RWPE2 (cell line): ENCODE measurements at regions not wholly inside any gene's neighbourhood (a gene's known extent, or its start where the extent isn't known, plus 50 kb on each side); places are given as distances from the start of the nearest gene placed in this dataset.
A peak's percentile ranks its signal among the peaks of the same experiment; 100 is the strongest.

ENCODE experiments used
- ATAC-seq: fragments of 200-7000 bp; cut with Tn5 transposase; 3 replicates; pipeline ENCODE4 v1.9.1; 2021; ENCODE audit warnings: low read depth
- DNase-seq: peaks from one replicate; pipeline ENCODE4 v3.0.0-alpha.2; 2020; ENCODE audit warnings: low spot score
- H3K27ac ChIP-seq: fragments of 450-650 bp; 2 replicates; pipeline ENCODE4 v1.5.1; 2017; ENCODE audit warnings: mild to moderate bottlenecking; ENCODE audit not compliant: poor library complexity, severe bottlenecking
- H3K27me3 ChIP-seq: fragments of 250-450 bp; sonication (Bioruptor Pico); 2 replicates; pipeline ENCODE4 v1.5.1; 2021; ENCODE audit warnings: mild to moderate bottlenecking, moderate library complexity; ENCODE audit not compliant: insufficient read depth, poor library complexity, severe bottlenecking
- H3K36me3 ChIP-seq: fragments of 250-450 bp; sonication (Bioruptor Pico); 2 replicates; pipeline ENCODE4 v1.5.1; 2020; ENCODE audit warnings: low read depth, mild to moderate bottlenecking, moderate library complexity
- H3K4me1 ChIP-seq: fragments of 250-450 bp; sonication (Bioruptor Pico); 2 replicates; pipeline ENCODE4 v1.5.1; 2021; ENCODE audit warnings: mild to moderate bottlenecking, moderate library complexity; ENCODE audit not compliant: insufficient read depth, poor library complexity, severe bottlenecking
- H3K4me3 ChIP-seq: fragments of 250-450 bp; sonication (Bioruptor Pico); 2 replicates; pipeline ENCODE4 v1.5.1; 2021; ENCODE audit warnings: mild to moderate bottlenecking, moderate library complexity; ENCODE audit not compliant: severe bottlenecking
- H3K9me3 ChIP-seq: fragments of 250-450 bp; sonication (Bioruptor Pico); 2 replicates; pipeline ENCODE4 v1.5.1; 2021; ENCODE audit warnings: mild to moderate bottlenecking, moderate library complexity; ENCODE audit not compliant: severe bottlenecking
- TF ChIP-seq, protein P1 (sequence below): fragments of 450-650 bp; IDR thresholded peaks from one replicate; pipeline ENCODE4 v1.5.1; 2017; ENCODE audit warnings: mild to moderate bottlenecking, moderate library complexity; ENCODE audit not compliant: poor library complexity, severe bottlenecking

DNA sequence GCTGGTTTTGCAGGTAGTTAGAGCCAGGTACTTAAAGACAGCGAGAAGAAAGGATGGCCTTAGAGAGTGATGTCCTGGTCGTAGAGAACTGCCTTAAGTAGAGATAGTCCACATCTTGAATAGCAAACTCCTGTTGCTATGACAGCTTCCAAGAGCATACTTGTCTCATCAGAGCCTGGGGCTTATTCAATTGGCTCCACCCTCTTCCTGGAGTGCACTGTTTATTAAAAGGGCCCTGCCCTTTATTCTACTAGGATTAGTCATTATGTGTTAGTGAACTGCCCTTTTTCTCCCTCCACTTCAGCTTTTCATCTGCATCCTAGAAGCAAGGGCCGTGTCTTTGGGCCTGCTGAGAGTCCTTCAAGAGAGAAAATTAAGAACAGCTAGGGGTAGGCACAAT is 94.5 kb upstream of the EOLA2 start:
- H3K27me3 ChIP-seq: no peaks in the 10 kb centered on the region
- H3K9me3 ChIP-seq: no peaks in the 10 kb centered on the region
- peaks cover 24% of the 10 kb centered on the region for H3K4me1 ChIP-seq
- DNase-seq: no peak
- TF ChIP-seq, protein P1, sequence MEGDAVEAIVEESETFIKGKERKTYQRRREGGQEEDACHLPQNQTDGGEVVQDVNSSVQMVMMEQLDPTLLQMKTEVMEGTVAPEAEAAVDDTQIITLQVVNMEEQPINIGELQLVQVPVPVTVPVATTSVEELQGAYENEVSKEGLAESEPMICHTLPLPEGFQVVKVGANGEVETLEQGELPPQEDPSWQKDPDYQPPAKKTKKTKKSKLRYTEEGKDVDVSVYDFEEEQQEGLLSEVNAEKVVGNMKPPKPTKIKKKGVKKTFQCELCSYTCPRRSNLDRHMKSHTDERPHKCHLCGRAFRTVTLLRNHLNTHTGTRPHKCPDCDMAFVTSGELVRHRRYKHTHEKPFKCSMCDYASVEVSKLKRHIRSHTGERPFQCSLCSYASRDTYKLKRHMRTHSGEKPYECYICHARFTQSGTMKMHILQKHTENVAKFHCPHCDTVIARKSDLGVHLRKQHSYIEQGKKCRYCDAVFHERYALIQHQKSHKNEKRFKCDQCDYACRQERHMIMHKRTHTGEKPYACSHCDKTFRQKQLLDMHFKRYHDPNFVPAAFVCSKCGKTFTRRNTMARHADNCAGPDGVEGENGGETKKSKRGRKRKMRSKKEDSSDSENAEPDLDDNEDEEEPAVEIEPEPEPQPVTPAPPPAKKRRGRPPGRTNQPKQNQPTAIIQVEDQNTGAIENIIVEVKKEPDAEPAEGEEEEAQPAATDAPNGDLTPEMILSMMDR: no peak
- H3K27ac ChIP-seq: no peak overlapping the region
- ATAC-seq: peak; percentile 95
- no peaks in the 10 kb centered on the region for H3K36me3 ChIP-seq
- no peak overlapping the region for H3K4me3 ChIP-seq

- H3K36me3 ChIP-seq: no peaks in the 10 kb centered on the region
- peak overlapping the region; percentile 82 for H3K27ac ChIP-seq
- H3K4me3 ChIP-seq: no peak overlapping the region
- TF ChIP-seq, protein P1: no peak
- no peak for DNase-seq
- H3K9me3 ChIP-seq: no peaks in the 10 kb centered on the region
- peaks cover 30% of the 10 kb centered on the region for H3K4me1 ChIP-seq
- H3K27me3 ChIP-seq: no peaks in the 10 kb centered on the region
- ATAC-seq: no peak
These were observed 96.5 kb upstream of the EOLA2 start for GRCh38 chrX:150034788-150035187.

DNA sequence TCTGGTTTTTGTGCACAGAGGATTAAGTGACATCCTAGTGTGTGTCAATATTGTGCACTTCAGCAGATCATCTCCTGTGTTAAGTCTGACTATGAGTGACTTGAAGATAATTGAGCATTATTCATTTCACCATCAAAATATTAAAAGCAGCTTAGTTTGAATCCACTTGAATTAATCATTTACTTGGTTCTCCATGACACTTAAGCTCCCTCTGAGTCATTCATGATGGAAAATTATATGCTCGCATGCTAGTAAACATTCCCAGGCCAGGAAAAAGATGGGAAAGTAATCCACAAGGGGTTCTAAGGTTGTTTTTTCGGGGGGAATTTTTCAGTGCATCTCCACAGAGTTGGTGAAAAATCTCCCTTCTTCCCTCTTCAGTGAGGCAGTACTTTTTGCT is 97.2 kb upstream of the EOLA2 start:
- H3K36me3 ChIP-seq: no peaks in the 10 kb centered on the region
- DNase-seq: no peak
- peak overlapping the region; percentile 82 for H3K27ac ChIP-seq
- TF ChIP-seq, protein P1: no peak
- peaks cover 30% of the 10 kb centered on the region for H3K4me1 ChIP-seq
- H3K4me3 ChIP-seq: no peak overlapping the region
- ATAC-seq: no peak
- no peaks in the 10 kb centered on the region for H3K27me3 ChIP-seq
- no peaks in the 10 kb centered on the region for H3K9me3 ChIP-seq

GRCh38 chrX:150036181-150036580 is 97.9 kb upstream of the EOLA2 start:
- TF ChIP-seq, protein P1: no peak
- Histone ChIP-seq H3K36me3 (no peaks in the 10 kb centered on the region), H3K4me3 (no peak overlapping the region), H3K9me3 (no peaks in the 10 kb centered on the region), H3K27ac (peak overlapping the region; percentile 82), H3K4me1 (peaks cover 30% of the 10 kb centered on the region), H3K27me3 (no peaks in the 10 kb centered on the region)
- ATAC-seq: peak; percentile 48
- DNase-seq: peak; percentile 38

- Histone ChIP-seq H3K4me3 (no peak overlapping the region), H3K27ac (peak overlapping the region; percentile 82), H3K4me1 (peaks cover 30% of the 10 kb centered on the region), H3K36me3 (no peaks in the 10 kb centered on the region), H3K9me3 (no peaks in the 10 kb centered on the region), H3K27me3 (no peaks in the 10 kb centered on the region)
- TF ChIP-seq, protein P1: no peak
- ATAC-seq (peak; percentile 23; the same call in 2 of the 3 replicates), DNase-seq (no peak)
These were observed 98.3 kb upstream of the EOLA2 start for GRCh38 chrX:150036641-150037040.
